Esophagus muscularis mucosa (tissue), 4 donors: ENCODE measurements at regions not wholly inside any gene's neighbourhood (a gene's known extent, or its start where the extent isn't known, plus 50 kb on each side); places are given as distances from the start of the nearest gene placed in this dataset.

Source experiments
- CTCF ChIP-seq, 3 experiments: fragments of 200-600 bp in 2 of 3; fragments of 450-650 bp in 1 of 3; sonication (generic) in 2 of 3; IDR thresholded peaks; one replicate each; pipeline ENCODE4 v1.5.1; 2017 to 2019; ENCODE audit warnings: antibody characterized with exemption in 3 of 3, mild to moderate bottlenecking in 2 of 3, moderate library complexity in 1 of 3
- EP300 ChIP-seq: sonication (generic); formaldehyde crosslinking; IDR thresholded peaks from one replicate; pipeline ENCODE4 v1.6.1; 2017; ENCODE audit warnings: antibody characterized with exemption
- POLR2A ChIP-seq: fragments of 450-650 bp; IDR thresholded peaks from one replicate; pipeline ENCODE4 v1.6.1; 2017; ENCODE audit warnings: antibody characterized with exemption, moderate library complexity, mild to moderate bottlenecking, low read depth
- POLR2AphosphoS5 ChIP-seq, 2 donors: sonication (generic); formaldehyde crosslinking; IDR thresholded peaks; one replicate each; pipeline ENCODE4 v1.6.1; 2017; ENCODE audit warnings: antibody characterized with exemption in 2 of 2

- TF ChIP-seq POLR2A = no peak
- TF ChIP-seq CTCF (IDR thresholded peaks at IDR 0.05) = peak in 2 of 3 experiments; percentile 12 to 50
- TF ChIP-seq POLR2AphosphoS5 (IDR thresholded peaks at IDR 0.05) = no peak
- TF ChIP-seq EP300 = no peak
These were observed 84.4 kb upstream of the GSE1 start for GRCh38 chr16:85528528-85529387.
